Parathyroid adenoma (tissue), 2 donors: ENCODE measurements at regions not wholly inside any gene's neighbourhood (a gene's known extent, or its start where the extent isn't known, plus 50 kb on each side); places are given as distances from the start of the nearest gene placed in this dataset.

Source experiments
- H2AFZ ChIP-seq: fragments of 300-600 bp; sonication (generic); one replicate; pipeline ENCODE4 v1.7.0; 2017; ENCODE audit warnings: antibody characterized with exemption, mild to moderate bottlenecking
- H3K27ac ChIP-seq: fragments of 300-600 bp; sonication (generic); one replicate; pipeline ENCODE4 v1.7.0; 2017
- H3K27me3 ChIP-seq: fragments of 300-600 bp; sonication (generic); one replicate; pipeline ENCODE4 v1.7.0; 2017; ENCODE audit warnings: low read length; ENCODE audit not compliant: control insufficient read depth, insufficient read depth
- H3K36me3 ChIP-seq: fragments of 300-600 bp; sonication (generic); one replicate; pipeline ENCODE4 v1.7.0; 2017; ENCODE audit warnings: low read length; ENCODE audit not compliant: control insufficient read depth, insufficient read depth
- H3K4me1 ChIP-seq: fragments of 300-600 bp; sonication (generic); one replicate; pipeline ENCODE4 v1.7.0; 2017; ENCODE audit warnings: control low read depth
- H3K4me2 ChIP-seq: fragments of 300-600 bp; sonication (generic); one replicate; pipeline ENCODE4 v1.7.0; 2017; ENCODE audit warnings: low read length
- H3K4me3 ChIP-seq: fragments of 300-600 bp; sonication (generic); one replicate; pipeline ENCODE4 v1.7.0; 2017; ENCODE audit warnings: low read depth, low read length
- H3K79me2 ChIP-seq: fragments of 300-600 bp; sonication (generic); one replicate; pipeline ENCODE4 v1.7.0; 2017; ENCODE audit warnings: control low read depth
- H3K9ac ChIP-seq: fragments of 300-600 bp; sonication (generic); one replicate; pipeline ENCODE4 v1.7.0; 2017; ENCODE audit warnings: mild to moderate bottlenecking
- H3K9me3 ChIP-seq: fragments of 300-600 bp; sonication (generic); one replicate; pipeline ENCODE4 v1.7.0; 2017; ENCODE audit warnings: low read length; ENCODE audit not compliant: control insufficient read depth
- TF ChIP-seq, protein P1 (sequence below): fragments of 300-600 bp; sonication (generic); IDR thresholded peaks from one replicate; pipeline ENCODE4 v1.7.0; 2017; ENCODE audit warnings: antibody characterized with exemption, mild to moderate bottlenecking
- donor health status: primary hyperparathyroidism.

DNA sequence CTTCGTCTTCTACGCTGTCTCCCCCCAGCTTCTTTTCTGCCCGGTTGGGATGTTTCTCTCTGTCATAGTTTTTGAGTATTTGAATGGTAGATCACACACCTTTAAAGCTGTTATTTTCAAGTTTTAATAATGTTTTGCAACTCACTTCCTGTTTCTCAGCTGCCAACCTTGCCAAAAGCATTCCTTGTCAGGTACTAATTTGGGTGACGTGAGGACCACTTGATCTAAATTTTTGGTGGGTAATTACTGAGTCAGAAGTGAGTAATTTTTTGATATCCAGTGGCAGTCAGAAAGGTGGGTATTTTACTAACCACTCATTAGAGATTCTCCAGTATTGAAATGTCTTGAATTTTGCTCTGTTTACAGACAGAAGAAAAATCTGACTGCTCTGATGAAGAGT, 852.4 kb upstream of the FANCL start:
- no peak overlapping the region for H3K4me3 ChIP-seq
- no peaks in the 10 kb centered on the region for H3K4me1 ChIP-seq
- H3K27ac ChIP-seq: no peak overlapping the region
- H3K36me3 ChIP-seq: no peaks in the 10 kb centered on the region
- H3K79me2 ChIP-seq: no peaks in the 10 kb centered on the region
- no peaks in the 10 kb centered on the region for H3K9me3 ChIP-seq
- TF ChIP-seq, protein P1, sequence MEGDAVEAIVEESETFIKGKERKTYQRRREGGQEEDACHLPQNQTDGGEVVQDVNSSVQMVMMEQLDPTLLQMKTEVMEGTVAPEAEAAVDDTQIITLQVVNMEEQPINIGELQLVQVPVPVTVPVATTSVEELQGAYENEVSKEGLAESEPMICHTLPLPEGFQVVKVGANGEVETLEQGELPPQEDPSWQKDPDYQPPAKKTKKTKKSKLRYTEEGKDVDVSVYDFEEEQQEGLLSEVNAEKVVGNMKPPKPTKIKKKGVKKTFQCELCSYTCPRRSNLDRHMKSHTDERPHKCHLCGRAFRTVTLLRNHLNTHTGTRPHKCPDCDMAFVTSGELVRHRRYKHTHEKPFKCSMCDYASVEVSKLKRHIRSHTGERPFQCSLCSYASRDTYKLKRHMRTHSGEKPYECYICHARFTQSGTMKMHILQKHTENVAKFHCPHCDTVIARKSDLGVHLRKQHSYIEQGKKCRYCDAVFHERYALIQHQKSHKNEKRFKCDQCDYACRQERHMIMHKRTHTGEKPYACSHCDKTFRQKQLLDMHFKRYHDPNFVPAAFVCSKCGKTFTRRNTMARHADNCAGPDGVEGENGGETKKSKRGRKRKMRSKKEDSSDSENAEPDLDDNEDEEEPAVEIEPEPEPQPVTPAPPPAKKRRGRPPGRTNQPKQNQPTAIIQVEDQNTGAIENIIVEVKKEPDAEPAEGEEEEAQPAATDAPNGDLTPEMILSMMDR: no peak
- no peak overlapping the region for H3K4me2 ChIP-seq
- no peak overlapping the region for H2AFZ ChIP-seq
- H3K27me3 ChIP-seq: no peaks in the 10 kb centered on the region
- H3K9ac ChIP-seq: no peak overlapping the region

DNA sequence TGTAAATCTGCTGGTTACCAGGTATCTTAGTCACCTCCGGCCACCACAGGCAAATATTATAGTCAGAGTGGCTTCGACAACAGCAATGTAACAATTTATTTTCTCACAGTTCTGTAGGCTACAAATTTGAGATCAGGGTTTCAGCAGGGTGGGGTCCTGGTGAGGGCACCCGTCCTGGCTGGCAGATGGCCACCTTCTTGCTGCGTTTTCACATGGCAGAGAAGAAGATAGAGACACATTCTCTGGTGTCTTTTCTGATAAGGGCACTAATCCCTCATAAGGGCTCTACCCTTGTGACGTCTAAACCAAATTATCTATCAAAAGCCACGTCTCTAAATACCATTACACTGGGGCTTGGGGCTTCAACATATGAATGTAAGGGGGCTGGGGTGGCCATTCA, 843.2 kb upstream of the FANCL start:
- H3K36me3 ChIP-seq: no peaks in the 10 kb centered on the region
- H3K4me1 ChIP-seq: no peaks in the 10 kb centered on the region
- H3K9me3 ChIP-seq: no peaks in the 10 kb centered on the region
- TF ChIP-seq, protein P1: no peak
- H3K27me3 ChIP-seq: no peaks in the 10 kb centered on the region
- no peaks in the 10 kb centered on the region for H3K79me2 ChIP-seq
- no peak overlapping the region for H2AFZ ChIP-seq
- H3K4me3 ChIP-seq: no peak overlapping the region
- no peak overlapping the region for H3K9ac ChIP-seq
- H3K4me2 ChIP-seq: no peak overlapping the region
- H3K27ac ChIP-seq: no peak overlapping the region

DNA sequence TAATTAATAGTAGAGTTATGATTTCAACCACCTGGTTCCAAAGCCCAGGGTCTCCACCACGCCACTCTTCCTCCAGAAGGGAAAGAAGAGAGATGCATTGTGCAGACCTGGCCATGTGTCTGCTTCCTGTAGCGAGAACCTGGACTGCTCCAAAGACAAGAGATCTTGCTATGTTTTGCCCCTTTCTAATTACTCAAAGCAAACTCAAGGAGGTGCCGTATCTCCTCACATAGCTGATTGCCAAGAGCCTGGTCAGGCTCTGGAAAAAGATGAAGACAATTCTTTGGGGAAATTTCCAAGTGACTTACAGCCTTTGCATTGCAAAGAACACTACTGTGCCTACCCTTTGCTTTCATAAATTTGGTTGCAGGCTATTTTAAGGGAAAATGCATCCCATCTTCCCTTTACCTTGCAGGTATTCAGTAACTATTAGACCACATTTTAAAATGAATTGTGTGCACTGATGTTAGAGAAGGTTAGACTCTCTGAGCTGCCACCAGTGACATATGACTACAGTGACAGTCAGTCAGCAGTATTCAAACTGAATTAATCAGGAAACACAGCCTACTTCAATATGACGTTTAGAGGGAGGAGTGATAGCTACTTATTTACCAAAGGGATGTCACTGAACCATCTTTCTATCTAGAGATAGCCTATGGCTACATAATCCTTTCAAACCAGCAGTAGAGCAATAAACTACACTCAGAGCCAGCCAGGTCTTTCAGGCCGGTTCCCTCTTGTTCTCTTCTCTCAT, 842.1 kb upstream of the FANCL start:
- Histone ChIP-seq H3K27ac (no peak overlapping the region), H3K36me3 (no peaks in the 10 kb centered on the region), H3K4me2 (no peak overlapping the region), H3K79me2 (no peaks in the 10 kb centered on the region), H2AFZ (no peak overlapping the region), H3K4me1 (no peaks in the 10 kb centered on the region), H3K9ac (no peak overlapping the region), H3K4me3 (no peak overlapping the region), H3K9me3 (no peaks in the 10 kb centered on the region), H3K27me3 (no peaks in the 10 kb centered on the region)
- TF ChIP-seq, protein P1: no peak

DNA sequence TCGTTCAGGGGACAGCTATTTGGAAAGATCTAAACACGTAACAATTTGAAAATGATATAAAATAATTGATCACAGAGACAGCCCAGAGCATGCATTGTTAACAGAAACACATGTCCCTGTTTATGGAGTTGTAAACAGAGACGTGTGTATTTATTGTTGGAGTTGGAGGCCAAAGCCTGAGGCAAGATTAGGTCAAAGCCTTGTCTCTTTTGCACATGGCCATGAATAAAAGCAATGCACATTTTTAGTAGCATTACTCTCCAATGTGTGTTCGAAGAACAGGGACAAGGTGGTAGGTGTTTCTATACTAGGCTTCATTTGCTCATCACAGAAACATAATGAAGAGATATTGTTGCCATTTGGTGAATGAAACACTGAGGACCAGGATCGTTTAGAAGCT, 841.5 kb upstream of the FANCL start:
- TF ChIP-seq, protein P1: no peak
- no peak overlapping the region for H2AFZ ChIP-seq

More for the DNA sequence above, 841.5 kb upstream of the FANCL start:
- Histone ChIP-seq H3K27ac (no peak overlapping the region), H3K4me2 (no peak overlapping the region), H3K36me3 (no peaks in the 10 kb centered on the region), H3K4me3 (no peak overlapping the region), H3K9me3 (no peaks in the 10 kb centered on the region), H3K79me2 (no peaks in the 10 kb centered on the region), H3K27me3 (no peaks in the 10 kb centered on the region), H3K9ac (no peak overlapping the region), H3K4me1 (no peaks in the 10 kb centered on the region)
